ENCODE measurements at regions not wholly inside any gene's neighbourhood (a gene's known extent, or its start where the extent isn't known, plus 50 kb on each side); places are given as distances from the start of the nearest gene placed in this dataset.

GRCh38 chr9:90098408-90098807 lies 493.6 kb downstream of the GADD45G start:
- no peak for DNase-seq (ENCODE audit: low spot score)

- peak; percentile 12 for DNase-seq (ENCODE audit: low spot score)
These were observed 494.6 kb downstream of the GADD45G start for GRCh38 chr9:90099262-90099963.

DNA sequence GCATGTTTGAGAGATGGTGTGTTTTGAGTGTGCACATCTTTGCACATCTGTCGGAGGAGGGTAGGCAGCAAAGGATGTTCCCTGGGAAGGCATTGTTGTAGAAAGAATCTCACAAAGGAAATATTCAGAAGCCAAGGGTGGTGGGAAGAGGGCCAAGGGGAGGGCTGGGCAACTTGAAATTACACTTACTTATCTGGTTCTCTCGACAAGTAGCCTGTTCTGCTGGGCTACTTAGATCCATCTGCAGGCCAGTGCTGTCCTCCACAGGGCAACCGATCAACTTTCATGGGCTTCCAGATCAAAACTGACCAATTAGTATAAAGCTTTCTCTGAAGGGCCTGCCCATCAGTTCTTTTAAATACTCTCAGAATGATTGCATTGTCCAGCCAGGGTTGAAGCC lies 495.2 kb downstream of the GADD45G start:
- DNase-seq (ENCODE audit: low spot score) = no peak

DNA sequence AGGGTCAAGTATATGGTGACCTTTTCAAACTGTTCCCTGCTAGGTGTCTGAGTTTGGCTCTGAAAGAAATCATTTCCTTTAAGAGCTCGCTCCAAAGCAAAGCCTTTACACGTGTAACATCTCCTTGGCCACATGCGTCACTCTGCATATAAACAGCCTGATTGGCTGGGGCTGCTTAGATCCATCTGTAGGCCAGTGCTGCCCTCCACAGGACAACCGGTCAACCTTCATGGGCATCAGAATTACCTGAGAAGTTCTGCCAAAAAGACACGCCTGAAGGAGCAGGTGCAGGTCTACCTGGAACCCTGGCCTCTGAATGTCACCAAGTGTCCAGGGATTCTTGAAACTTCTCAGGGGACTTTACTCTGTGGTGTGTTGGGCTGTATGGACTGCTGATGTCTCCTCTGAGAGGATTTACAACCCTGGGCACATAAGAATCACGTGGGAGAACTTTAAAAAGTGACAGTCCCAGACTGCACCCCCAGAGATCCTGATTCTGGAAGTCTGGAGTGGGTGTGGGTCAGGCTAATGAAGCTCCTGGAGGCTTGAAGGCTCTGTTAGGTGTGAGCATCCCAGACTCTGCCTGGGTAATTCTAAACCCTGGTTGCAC lies 497.6 kb downstream of the GADD45G start:
- DNase-seq (ENCODE audit: low spot score) = peak; percentile 84

DNA sequence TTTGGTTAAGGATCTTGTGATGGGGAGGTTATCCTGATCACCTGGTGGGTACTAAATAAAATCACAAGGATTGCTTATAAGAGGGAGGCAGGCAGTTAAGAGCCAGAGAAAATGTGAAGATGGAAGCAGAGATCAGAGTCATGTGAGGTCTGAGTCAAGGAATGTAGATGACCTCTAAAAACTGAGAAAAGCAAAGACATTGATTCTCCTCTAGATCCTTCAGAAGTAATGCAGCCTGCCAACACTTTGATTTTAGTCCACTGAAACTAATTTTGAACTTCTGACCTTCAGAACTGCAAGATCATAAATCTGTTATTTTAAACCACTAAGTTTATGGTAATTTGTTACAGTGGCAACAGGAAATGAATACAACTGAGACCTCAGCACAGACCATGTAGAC lies 499.0 kb downstream of the GADD45G start:
- DNase-seq (ENCODE audit: low spot score) = no peak

DNA sequence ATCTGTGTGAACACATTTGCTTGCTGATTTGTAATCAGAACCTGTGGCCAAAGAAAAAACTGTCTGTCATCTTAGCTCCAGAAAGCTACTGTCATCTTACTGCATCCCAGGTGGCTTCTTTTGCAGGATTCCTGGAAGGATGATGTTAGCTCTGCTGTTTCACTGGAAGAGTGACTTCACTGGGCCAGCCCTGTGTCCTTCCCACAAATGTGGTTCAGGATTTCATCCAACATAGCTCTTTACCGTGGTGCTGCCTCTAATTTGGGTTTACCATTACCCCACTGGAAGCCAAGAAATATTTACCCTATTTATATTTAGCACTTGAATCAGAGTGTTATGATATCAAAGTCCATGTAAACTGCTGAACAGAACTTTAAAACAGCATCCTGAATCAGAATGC lies 501.0 kb downstream of the GADD45G start:
- no peak for DNase-seq (ENCODE audit: low spot score)

DNA sequence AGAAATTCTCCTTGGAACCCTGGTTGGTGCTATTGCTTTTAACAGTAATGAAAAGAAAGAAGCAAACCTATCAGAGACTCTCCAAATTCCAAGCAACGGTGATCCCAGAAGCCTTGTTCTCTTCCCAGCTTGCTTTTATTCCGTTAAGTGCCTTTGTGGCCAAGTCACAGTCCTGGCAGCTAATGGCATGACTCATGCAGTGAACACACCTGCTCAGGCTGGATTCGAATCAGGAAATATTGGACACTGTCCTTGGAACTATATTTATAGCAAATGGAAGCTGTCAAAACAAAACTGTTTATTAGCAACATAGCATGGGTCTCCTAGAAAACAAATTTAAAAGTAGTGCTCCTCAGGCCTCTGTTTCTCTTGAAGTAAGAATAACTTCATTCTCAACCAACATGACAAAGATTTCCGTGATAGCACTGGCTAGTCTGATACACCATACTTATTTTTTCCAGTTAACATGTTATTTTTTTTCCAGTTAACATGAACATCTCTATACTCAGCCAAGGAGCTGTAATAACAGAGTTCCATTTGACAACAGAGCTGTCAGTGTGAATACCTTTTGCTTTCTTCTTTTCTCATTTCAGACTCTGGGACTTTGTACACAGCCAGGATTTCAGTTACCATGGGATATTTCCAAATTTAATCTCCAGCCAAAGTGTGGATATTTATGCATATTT lies 502.4 kb downstream of the GADD45G start:
- DNase-seq (ENCODE audit: low spot score) = peak; percentile 53

DNA sequence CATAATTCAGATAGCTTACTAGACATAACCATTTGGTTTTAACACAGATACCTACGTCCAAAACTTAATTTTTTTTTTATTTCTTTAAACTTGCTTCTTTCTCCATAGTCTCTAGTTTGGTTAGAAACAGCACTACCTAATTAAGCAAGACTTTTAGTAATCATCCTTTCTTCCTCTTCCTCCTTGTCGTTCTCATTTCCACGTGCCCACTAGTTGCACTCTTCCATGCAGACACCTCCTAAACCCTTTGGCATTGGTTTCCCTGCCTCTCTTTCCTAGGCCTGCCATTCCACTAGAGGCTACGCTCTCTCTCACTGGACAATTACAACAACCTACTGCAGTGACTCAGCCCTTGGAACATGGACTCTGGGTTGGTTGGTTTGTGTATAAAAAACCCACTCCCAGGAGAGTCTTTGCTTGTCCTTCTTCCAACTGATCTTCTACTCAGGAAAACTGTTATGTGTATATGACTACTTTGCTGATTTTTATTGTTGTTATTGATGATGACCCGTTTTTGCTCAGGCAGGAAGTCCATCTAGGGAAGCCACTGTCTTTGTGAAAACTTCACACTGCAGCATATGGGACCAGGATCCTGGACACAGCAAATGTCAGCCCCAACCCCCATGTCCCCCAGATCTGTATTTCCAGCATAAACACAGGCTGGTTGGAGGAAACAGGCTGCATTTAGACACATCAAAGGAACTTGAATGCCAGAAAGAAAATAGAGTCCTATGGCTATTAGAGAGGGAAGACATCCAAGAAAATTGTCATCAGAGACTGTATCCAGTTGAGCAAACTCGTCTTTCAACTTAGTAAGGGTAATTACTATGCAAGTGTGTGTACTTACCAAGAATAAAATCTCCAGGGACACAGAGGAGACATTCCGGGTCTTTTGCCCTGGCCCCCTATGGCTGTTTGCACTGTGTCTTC lies 503.2 kb downstream of the GADD45G start:
- DNase-seq (ENCODE audit: low spot score) = no peak

DNA sequence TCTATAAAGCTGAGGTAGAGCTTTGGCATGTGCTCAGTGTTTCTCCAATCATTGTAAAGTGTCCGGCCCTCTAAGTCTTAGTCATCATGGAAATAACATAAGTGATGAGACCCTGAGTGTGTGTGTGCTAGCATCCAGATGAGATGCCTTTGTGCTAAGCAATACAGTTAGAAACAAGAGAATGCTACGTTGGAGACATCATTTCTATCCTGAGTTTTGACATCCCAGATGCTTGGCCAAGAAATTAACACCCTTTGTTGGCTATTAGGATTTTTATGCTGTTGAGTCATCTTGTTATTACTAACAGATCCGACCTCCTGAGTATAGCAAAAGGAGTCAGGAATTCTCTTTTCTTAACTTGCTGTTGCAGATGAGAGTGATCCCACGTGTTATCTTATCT lies 508.0 kb downstream of the GADD45G start:
- no peak for DNase-seq (ENCODE audit: low spot score)

GRCh38 chr9:90114641-90115425 lies 510.0 kb downstream of the GADD45G start:
- no peak for DNase-seq (ENCODE audit: low spot score)

DNA sequence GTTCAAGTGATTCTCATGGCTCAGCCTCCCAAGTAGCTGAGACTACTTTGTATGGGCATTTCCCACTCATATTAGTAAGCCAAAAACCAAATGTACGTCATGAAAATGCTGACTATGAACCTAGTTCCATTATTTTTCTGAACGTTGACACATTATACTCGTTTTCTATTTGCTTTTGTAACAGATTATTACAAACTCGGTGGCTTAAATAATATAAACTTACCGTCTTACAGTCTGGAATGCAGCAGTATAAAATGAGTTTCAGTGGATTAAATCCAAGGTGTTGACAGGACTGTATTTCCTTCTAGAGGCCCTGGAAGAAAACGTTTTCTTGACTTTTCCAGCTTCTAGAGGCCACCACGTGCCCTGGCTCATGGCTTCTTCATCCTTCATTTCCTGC lies 517.0 kb downstream of the GADD45G start:
- no peak for DNase-seq (ENCODE audit: low spot score)

GRCh38 chr9:90124961-90125360 lies 517.7 kb downstream of the DIRAS2 start:
- no peak for DNase-seq (ENCODE audit: low spot score)

DNA sequence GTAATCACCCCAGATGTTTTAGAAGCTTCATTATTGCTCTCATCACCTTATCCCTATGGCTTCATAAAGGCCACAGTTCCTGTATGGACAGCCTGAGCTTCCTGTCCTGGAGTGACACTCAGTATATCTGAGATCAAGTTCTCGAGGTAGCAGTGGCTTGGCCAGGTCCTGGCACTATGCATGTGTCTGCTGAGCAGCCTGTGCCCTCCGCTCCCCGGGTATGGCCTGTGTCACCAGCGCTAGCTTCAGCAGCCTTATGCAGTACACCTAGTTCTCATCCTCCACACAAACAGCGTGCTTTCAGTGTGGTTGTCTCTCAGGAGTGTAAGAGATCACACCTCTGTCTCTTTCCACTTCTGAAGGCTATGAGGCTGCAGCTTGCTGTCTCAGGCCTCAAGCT lies 514.7 kb downstream of the DIRAS2 start:
- no peak for DNase-seq (ENCODE audit: low spot score)

GRCh38 chr9:90128587-90129190 lies 513.9 kb downstream of the DIRAS2 start:
- DNase-seq (ENCODE audit: low spot score) = no peak

DNA sequence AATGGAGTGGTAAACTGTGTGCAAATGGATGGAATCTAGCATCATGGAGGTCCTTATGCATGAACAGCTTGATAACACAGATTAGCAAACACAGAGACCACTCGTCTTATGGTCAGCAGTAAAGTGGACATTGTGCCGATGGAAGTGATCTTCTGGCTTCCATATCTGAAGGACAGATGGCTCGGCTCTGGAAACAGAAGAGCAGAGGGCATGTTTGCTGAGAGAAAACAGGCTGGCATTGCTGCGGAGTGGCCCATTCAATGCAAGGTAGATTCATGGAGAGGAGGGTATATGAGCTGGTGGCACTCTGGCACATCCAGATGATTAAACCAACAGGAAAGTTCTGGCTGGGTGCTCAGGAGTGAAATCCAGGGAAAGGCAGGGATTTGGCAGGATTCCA lies 513.2 kb downstream of the DIRAS2 start:
- no peak for DNase-seq (ENCODE audit: low spot score)

DNA sequence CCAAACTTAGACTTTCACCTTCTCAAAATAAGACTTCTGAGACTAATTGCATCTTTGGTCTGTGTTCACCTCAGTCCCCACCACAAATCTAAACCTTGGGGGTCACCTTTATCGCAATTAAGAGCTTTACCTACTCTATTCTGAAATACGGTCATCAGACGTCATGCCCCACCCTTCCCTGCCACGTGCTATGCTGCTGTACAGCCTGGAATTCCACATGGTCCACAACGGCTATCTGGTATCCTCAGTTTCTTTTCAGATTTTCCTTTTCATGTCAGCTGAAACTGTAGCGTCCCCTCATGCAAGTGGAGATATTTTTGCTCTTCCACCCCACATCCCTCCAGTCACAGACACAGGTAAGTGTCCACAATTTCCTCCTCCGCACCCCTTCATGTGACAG lies 511.1 kb downstream of the DIRAS2 start:
- no peak for DNase-seq (ENCODE audit: low spot score)

DNA sequence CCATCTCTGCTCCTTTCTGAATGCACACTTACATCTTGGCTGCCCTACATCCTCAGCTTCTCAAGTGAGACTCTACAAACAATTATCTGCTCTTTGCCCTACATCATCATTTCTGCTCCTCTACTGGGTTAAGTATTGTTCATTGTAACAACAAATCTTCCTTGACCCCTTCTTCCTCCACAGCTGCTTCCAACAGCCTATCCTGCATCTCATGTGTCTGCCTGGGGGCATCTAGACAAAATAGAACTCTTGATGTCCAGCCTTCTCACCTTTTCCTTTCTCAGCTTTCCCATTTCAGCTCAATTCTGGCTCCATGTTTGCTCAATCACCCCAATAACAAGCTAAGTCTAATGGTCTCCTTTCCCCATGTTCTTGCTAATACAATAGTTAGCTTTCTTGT lies 509.8 kb downstream of the DIRAS2 start:
- DNase-seq (ENCODE audit: low spot score) = no peak

DNA sequence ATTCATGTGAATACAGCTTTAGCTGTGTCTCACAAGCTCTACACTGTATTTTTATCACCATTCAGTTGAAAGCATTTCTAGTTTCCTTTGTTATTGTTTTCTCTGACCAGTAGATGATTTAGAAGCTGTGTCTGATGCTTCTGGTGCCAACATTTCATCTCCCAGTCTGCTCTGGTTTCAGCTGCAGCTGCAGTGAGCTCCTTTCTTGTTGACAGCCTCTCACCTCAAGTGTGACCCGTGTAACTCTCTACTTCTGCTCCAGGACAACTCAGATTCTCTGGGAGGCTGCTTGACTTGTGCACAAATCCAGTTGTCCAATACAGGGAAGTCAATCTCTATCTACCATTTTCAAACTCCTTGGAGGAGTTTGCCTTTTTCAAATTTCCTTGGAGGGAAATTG lies 504.8 kb downstream of the DIRAS2 start:
- no peak for DNase-seq (ENCODE audit: low spot score)

DNA sequence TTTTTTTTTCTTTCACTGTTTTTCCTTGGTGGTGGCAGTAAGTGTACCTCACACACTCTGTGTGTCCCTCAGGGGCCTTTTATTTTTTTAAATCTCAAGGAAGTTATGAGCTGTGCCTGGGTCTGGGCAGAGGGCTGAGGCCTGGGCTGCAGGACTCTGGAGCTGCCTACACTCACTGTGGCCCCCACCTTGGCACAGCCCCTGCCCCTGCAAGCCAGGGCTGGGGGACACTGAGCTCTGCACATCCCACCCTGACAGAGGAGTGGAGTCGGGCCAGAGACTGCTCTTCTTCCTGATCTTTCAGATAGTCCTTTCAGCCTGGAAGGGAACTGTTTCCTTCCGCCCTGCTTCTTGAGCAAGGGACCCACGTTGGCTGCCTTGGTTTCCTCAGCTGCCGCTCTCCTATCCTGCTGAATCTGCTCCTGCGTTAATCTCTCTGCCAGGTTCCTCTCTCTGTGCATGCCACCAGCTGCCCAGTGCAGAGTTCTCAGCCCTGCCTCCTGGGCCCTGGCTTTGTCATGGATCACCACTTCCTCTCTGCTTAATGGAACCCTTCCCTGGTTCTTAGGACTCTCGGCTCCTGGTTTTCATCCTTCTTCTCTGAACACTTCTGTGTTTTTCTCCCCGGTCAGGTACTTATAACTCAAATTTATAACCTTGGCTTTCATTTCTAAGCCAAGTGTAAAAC lies 502.3 kb downstream of the DIRAS2 start:
- no peak for DNase-seq (ENCODE audit: low spot score)

GRCh38 chr9:90141723-90142122 lies 500.9 kb downstream of the DIRAS2 start:
- peak; percentile 46 for DNase-seq (ENCODE audit: low spot score)

DNA sequence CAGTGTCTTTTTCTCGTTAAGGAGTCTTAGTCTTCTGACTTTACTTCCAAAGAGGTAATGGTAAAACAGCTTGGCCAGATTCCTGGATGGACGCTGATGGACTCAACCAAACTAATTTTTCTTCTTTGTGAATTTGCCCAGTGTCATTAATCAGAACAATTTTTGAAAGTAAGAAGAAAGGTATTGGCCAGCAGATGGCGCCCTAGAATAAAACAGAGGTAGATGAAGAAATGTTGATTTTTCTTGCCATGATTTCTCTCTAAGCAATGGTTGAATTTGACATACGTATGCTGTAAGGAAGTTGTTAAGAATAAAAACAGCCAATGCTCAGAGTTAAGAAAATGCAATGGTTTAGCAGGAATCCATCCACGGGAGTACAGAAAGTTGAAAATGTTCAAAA lies 500.0 kb downstream of the DIRAS2 start:
- DNase-seq (ENCODE audit: low spot score) = peak; percentile 57

Measured in LoVo (cell line).